OCI-LY7 (cell line): ENCODE measurements at regions not wholly inside any gene's neighbourhood (a gene's known extent, or its start where the extent isn't known, plus 50 kb on each side); places are given as distances from the start of the nearest gene placed in this dataset.

Source experiments
- BruUV-seq: library from RNA; stranded (reverse); fragments of 400-500 nt; replicated peaks from 2 replicates; lab custom pipeline; 2021; lab: Mats Ljungman, UMichigan
- CTCF ChIA-PET: fragments of 300-600 bp; sonication (Branson Sonifier 250); formaldehyde crosslinking; loops from one replicate; lab custom pipeline; 2022; ENCODE audit warnings: antibody characterized with exemption; ENCODE audit not compliant: unreplicated experiment; lab: Charles Lee
- POLR2A ChIA-PET: fragments of 300-600 bp; sonication (Branson Sonifier 250); formaldehyde crosslinking; loops from one replicate; lab custom pipeline; 2022; ENCODE audit warnings: antibody characterized with exemption; lab: Charles Lee
- DNase-seq: peaks from one replicate; pipeline ENCODE4 v3.0.0-alpha.2; 2015; ENCODE audit warnings: low spot score
- H2AFZ ChIP-seq: fragments of 200-600 bp; sonication (generic), shearing (Covaris generic); 2 replicates; pipeline ENCODE4 v1.6.1; 2014; ENCODE audit warnings: mild to moderate bottlenecking, antibody characterized with exemption, low read length, moderate library complexity
- H3K27ac ChIP-seq: fragments of 200-600 bp; sonication (generic); 2 replicates; pipeline ENCODE4 v1.5.1; 2014; ENCODE audit warnings: mixed run types, low read depth, mild to moderate bottlenecking, moderate library complexity, low read length, inconsistent platforms; ENCODE audit not compliant: poor library complexity, severe bottlenecking
- H3K36me3 ChIP-seq: fragments of 200-600 bp; sonication (generic); 2 replicates; pipeline ENCODE4 v1.6.1; 2014; ENCODE audit warnings: mild to moderate bottlenecking, antibody characterized with exemption, low read length, moderate library complexity, mixed read lengths; ENCODE audit not compliant: insufficient read depth
- H3K4me1 ChIP-seq: fragments of 200-600 bp; sonication (generic); 2 replicates; pipeline ENCODE4 v1.5.1; 2014; ENCODE audit warnings: mild to moderate bottlenecking, low read length; ENCODE audit not compliant: insufficient read depth, poor library complexity, severe bottlenecking
- H3K4me2 ChIP-seq: fragments of 200-600 bp; sonication (generic); 2 replicates; pipeline ENCODE4 v1.6.1; 2014; ENCODE audit warnings: mild to moderate bottlenecking, low read length
- H3K4me3 ChIP-seq: fragments of 200-600 bp; sonication (generic); 2 replicates; pipeline ENCODE4 v1.5.1; 2014; ENCODE audit warnings: mild to moderate bottlenecking, low read depth, low read length; ENCODE audit not compliant: poor library complexity, severe bottlenecking
- H3K79me2 ChIP-seq: fragments of 200-600 bp; sonication (generic); 2 replicates; pipeline ENCODE4 v1.6.1; 2016; ENCODE audit warnings: low read depth, mild to moderate bottlenecking, low read length, moderate library complexity, mixed read lengths; ENCODE audit not compliant: insufficient read depth
- H3K9me2 ChIP-seq: fragments of 200-600 bp; sonication (generic); 2 replicates; pipeline ENCODE4 v1.6.1; 2016; ENCODE audit warnings: mild to moderate bottlenecking, low read length, mixed read lengths; ENCODE audit not compliant: insufficient read depth
- H3K9me3 ChIP-seq: fragments of 200-600 bp; sonication (generic); 2 replicates; pipeline ENCODE4 v1.6.1; 2014; ENCODE audit warnings: mild to moderate bottlenecking, mixed run types, low read length, mixed read lengths
- H4K20me1 ChIP-seq: fragments of 200-600 bp; sonication (generic); 2 replicates; pipeline ENCODE4 v1.6.1; 2014; ENCODE audit warnings: mild to moderate bottlenecking, antibody characterized with exemption, low read length, moderate library complexity, mixed read lengths; ENCODE audit not compliant: insufficient read depth
- EZH2phosphoT487 ChIP-seq: fragments of 200-600 bp; sonication (generic); IDR thresholded peaks from 2 replicates; pipeline ENCODE4 v1.6.1; 2018; ENCODE audit warnings: low read depth, borderline replicate concordance, mild to moderate bottlenecking, mixed run types, antibody characterized with exemption, low read length, moderate library complexity, mixed read lengths
- intact Hi-C: fragments of 100-400 bp; cut with micrococcal nuclease; formaldehyde crosslinking; loops from one replicate; pipeline ENCODE4 v1.10.0; 2022; ENCODE audit not compliant: unreplicated experiment
- TF ChIP-seq, protein P1 (sequence below): fragments of 200-600 bp; sonication (generic); conservative IDR thresholded peaks from 2 replicates; pipeline ENCODE4 v1.5.1; 2014; ENCODE audit warnings: mild to moderate bottlenecking, antibody characterized with exemption, low read length, moderate library complexity, mixed read lengths

DNA sequence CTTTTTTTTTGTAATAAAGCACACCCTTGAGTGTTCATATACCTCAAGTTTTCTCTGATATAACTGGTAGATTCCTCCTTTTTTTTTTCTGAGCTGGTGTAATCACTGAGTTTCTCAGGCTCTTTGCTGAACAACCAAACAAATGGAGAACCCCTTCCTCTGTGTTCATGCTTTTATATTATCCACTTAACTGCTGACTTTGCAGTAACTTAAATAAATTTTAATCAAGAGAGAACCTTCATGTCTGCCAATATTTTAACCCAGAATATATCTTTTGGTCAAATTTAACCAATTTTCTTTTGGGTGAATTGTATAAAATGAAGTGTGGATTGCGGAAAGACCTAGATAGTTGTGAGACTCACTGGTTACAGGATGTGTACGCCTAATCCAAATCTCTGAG is 833.0 kb upstream of the COX7C start:
- H3K79me2 ChIP-seq, result no peaks in the 10 kb centered on the region
- no peak for DNase-seq
- H3K9me3 ChIP-seq, result no peaks in the 10 kb centered on the region
- no peak for TF ChIP-seq EZH2phosphoT487
- TF ChIP-seq, protein P1, sequence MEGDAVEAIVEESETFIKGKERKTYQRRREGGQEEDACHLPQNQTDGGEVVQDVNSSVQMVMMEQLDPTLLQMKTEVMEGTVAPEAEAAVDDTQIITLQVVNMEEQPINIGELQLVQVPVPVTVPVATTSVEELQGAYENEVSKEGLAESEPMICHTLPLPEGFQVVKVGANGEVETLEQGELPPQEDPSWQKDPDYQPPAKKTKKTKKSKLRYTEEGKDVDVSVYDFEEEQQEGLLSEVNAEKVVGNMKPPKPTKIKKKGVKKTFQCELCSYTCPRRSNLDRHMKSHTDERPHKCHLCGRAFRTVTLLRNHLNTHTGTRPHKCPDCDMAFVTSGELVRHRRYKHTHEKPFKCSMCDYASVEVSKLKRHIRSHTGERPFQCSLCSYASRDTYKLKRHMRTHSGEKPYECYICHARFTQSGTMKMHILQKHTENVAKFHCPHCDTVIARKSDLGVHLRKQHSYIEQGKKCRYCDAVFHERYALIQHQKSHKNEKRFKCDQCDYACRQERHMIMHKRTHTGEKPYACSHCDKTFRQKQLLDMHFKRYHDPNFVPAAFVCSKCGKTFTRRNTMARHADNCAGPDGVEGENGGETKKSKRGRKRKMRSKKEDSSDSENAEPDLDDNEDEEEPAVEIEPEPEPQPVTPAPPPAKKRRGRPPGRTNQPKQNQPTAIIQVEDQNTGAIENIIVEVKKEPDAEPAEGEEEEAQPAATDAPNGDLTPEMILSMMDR, result no peak
- no peaks in the 10 kb centered on the region for H4K20me1 ChIP-seq
- ChIA-PET CTCF (no interaction called here), POLR2A (no interaction called here)
- no TSS peak for BruUV-seq
- no peak overlapping the region for H3K4me3 ChIP-seq
- intact Hi-C loops, result no loop called here
- no peaks in the 10 kb centered on the region for H3K9me2 ChIP-seq
- no peak overlapping the region for H3K27ac ChIP-seq
- H3K36me3 ChIP-seq, result no peaks in the 10 kb centered on the region
- no peak overlapping the region for H3K4me2 ChIP-seq
- no peak overlapping the region for H2AFZ ChIP-seq
- H3K4me1 ChIP-seq, result no peaks in the 10 kb centered on the region

DNA sequence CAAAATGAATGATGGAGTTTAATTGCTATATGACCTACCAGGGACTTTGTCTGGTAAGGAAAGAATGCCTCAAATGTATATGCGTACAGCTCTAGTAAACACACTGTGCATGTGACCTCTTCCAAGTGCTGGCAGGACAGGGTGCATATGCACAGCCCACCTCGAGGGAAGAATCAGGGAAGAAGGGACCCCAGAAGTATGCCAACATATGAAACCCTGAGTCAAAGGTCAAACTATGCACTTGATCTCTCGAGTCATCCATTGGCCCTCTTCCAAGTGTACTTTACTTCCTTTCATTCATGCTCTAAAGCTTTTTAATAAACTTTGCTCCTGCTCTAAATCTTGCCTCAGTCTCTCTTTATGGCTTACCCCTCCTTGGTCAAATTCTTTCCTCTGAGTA is 804.6 kb upstream of the COX7C start:
- Histone ChIP-seq H3K9me2 (no peaks in the 10 kb centered on the region), H2AFZ (no peak overlapping the region), H3K9me3 (no peaks in the 10 kb centered on the region), H3K4me2 (no peak overlapping the region), H3K36me3 (no peaks in the 10 kb centered on the region), H3K4me3 (no peak overlapping the region), H4K20me1 (no peaks in the 10 kb centered on the region), H3K4me1 (no peaks in the 10 kb centered on the region), H3K79me2 (no peaks in the 10 kb centered on the region), H3K27ac (no peak overlapping the region)
- no peak for DNase-seq
- POLR2A ChIA-PET, result interaction anchor here (0.6 to 0.9 kb wide), 3 partner anchors 19 to 110 kb away, joined by 3 read pairs; no protein-coding TSS in a partner anchor
- intact Hi-C loops, result no loop called here
- BruUV-seq, result no TSS peak
- no peak for TF ChIP-seq EZH2phosphoT487
- TF ChIP-seq, protein P1, result no peak
- CTCF ChIA-PET, result no interaction called here

DNA sequence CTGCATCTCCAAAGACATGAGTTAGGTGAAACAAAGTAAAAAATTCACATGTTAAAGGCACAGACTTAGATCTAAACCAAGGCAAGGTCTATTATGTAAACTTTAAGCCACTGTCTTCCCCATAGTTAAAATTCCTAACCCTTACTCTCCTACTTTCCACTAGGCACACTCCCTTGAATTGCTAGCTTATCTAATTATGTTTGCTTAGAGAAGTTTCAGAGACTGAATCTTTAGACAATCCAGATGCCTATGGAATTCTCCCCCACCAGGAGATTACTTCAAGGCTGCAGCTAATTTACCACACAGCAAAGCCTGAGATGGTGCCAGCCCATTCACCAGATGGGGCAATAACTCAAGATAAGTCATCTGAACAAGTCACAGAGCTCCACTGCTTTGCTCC is 803.1 kb upstream of the COX7C start:
- Histone ChIP-seq H3K4me3 (no peak overlapping the region), H3K9me2 (no peaks in the 10 kb centered on the region), H3K4me2 (no peak overlapping the region), H3K4me1 (no peaks in the 10 kb centered on the region), H3K36me3 (no peaks in the 10 kb centered on the region), H2AFZ (no peak overlapping the region), H4K20me1 (no peaks in the 10 kb centered on the region), H3K27ac (no peak overlapping the region), H3K79me2 (no peaks in the 10 kb centered on the region), H3K9me3 (no peaks in the 10 kb centered on the region)
- no peak for TF ChIP-seq EZH2phosphoT487
- TF ChIP-seq, protein P1, result no peak
- ChIA-PET CTCF (no interaction called here), POLR2A (interaction anchor here (0.7 to 0.9 kb wide), 3 partner anchors 13 to 313 kb away, joined by 3 read pairs; no protein-coding TSS in a partner anchor)
- BruUV-seq, result no TSS peak
- intact Hi-C loops, result no loop called here
- no peak for DNase-seq
